ENCODE measurements at regions not wholly inside any gene's neighbourhood (a gene's known extent, or its start where the extent isn't known, plus 50 kb on each side); places are given as distances from the start of the nearest gene placed in this dataset.

DNA sequence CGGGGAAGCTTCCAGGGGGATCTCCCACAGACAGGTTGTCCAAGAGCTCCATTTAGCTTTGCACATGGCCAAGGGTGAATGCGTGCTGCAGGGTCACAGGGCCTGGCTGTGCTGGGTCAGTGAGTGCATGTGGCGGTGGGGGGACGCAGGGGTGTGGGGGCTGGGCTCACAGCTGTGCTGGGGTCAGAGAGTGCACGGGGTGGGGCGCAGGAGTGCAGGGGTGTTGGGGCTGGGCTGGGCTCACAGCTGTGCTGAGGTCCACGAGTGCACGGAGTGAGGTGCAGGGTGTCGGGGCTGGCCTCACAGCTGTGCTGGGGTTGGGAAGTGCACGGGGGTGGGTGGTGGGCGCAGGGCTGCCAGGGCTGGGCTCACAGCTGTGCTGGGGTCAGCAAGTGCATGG lies 557.7 kb downstream of the BRD1 start:
- WGBS, 2 donors: 0 to 8% methylated on average over 3 to 4 of the region's 11 CpGs
- Histone ChIP-seq H3K36me3 (no peaks in the 10 kb centered on the region), H3K27me3 (peaks cover 0 to 72% (median 0%) of the 10 kb centered on the region in 4 donors), H3K27ac (no peak overlapping the region), H3K4me3 (no peak overlapping the region), H3K4me1 (no peaks in the 10 kb centered on the region), H3K9me3 (no peaks in the 10 kb centered on the region)
- no peak for DNase-seq
- intact Hi-C loops (cut with DNase I): no loop called here
- no peak for TF ChIP-seq POLR2A (IDR thresholded peaks at IDR 0.05)
- TF ChIP-seq, protein P1, sequence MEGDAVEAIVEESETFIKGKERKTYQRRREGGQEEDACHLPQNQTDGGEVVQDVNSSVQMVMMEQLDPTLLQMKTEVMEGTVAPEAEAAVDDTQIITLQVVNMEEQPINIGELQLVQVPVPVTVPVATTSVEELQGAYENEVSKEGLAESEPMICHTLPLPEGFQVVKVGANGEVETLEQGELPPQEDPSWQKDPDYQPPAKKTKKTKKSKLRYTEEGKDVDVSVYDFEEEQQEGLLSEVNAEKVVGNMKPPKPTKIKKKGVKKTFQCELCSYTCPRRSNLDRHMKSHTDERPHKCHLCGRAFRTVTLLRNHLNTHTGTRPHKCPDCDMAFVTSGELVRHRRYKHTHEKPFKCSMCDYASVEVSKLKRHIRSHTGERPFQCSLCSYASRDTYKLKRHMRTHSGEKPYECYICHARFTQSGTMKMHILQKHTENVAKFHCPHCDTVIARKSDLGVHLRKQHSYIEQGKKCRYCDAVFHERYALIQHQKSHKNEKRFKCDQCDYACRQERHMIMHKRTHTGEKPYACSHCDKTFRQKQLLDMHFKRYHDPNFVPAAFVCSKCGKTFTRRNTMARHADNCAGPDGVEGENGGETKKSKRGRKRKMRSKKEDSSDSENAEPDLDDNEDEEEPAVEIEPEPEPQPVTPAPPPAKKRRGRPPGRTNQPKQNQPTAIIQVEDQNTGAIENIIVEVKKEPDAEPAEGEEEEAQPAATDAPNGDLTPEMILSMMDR (IDR thresholded peaks at IDR 0.05): no peak

GRCh38 chr22:49269371-49269770 lies 558.3 kb downstream of the BRD1 start:
- no peak overlapping the region for H3K4me3 ChIP-seq
- H3K27ac ChIP-seq: no peak overlapping the region
- intact Hi-C loops (cut with DNase I): no loop called here
- no peak for DNase-seq
- no peaks in the 10 kb centered on the region for H3K4me1 ChIP-seq
- no peaks in the 10 kb centered on the region for H3K9me3 ChIP-seq
- TF ChIP-seq, protein P1 (IDR thresholded peaks at IDR 0.05): no peak
- 2 to 20% methylated on average over 4 to 5 of the region's 6 CpGs for WGBS, 2 donors
- H3K36me3 ChIP-seq: no peaks in the 10 kb centered on the region
- H3K27me3 ChIP-seq: peaks cover 0 to 76% (median 0%) of the 10 kb centered on the region in 4 donors

GRCh38 chr22:49268924-49269323 lies 558.7 kb downstream of the BRD1 start:
- Histone ChIP-seq H3K27ac (no peak overlapping the region), H3K4me1 (no peaks in the 10 kb centered on the region), H3K27me3 (peaks cover 0 to 76% (median 0%) of the 10 kb centered on the region in 4 donors), H3K4me3 (no peak overlapping the region), H3K9me3 (no peaks in the 10 kb centered on the region), H3K36me3 (no peaks in the 10 kb centered on the region)
- WGBS, 2 donors: 31 to 52% methylated on average over 4 of the region's 4 CpGs
- no peak for TF ChIP-seq POLR2A (IDR thresholded peaks at IDR 0.05)
- TF ChIP-seq, protein P1 (IDR thresholded peaks at IDR 0.05): no peak
- no peak for DNase-seq
- intact Hi-C loops (cut with DNase I): no loop called here

DNA sequence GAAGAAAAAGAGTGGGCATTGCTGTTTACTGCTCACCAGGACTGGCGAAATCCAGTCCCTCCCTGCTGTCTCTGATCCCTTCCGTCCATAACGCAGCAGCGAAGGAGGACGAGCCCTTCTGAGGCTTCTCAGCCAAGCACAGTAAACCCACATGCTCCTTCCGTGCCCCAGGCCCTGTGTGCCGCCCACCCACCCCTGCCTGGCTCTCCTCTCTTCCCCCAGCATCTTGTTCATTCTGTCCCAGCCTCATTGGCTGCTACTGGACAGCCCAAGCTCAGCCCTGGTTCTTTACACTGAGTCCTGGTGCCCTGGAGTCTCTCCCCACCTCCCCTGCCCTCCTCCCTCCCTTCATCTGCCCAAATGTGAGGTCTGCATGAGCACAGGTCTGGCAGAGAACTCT lies 559.7 kb downstream of the BRD1 start:
- no peak for DNase-seq
- TF ChIP-seq, protein P1 (IDR thresholded peaks at IDR 0.05): no peak
- no peak for TF ChIP-seq POLR2A (IDR thresholded peaks at IDR 0.05)
- intact Hi-C loops (cut with DNase I): no loop called here
- Histone ChIP-seq H3K27ac (no peak overlapping the region), H3K9me3 (no peaks in the 10 kb centered on the region), H3K36me3 (no peaks in the 10 kb centered on the region), H3K27me3 (peaks cover 0 to 73% (median 0%) of the 10 kb centered on the region in 4 donors), H3K4me1 (no peaks in the 10 kb centered on the region), H3K4me3 (no peak overlapping the region)
- WGBS, 2 donors: 32 to 39% methylated on average over 6 to 7 of the region's 7 CpGs

DNA sequence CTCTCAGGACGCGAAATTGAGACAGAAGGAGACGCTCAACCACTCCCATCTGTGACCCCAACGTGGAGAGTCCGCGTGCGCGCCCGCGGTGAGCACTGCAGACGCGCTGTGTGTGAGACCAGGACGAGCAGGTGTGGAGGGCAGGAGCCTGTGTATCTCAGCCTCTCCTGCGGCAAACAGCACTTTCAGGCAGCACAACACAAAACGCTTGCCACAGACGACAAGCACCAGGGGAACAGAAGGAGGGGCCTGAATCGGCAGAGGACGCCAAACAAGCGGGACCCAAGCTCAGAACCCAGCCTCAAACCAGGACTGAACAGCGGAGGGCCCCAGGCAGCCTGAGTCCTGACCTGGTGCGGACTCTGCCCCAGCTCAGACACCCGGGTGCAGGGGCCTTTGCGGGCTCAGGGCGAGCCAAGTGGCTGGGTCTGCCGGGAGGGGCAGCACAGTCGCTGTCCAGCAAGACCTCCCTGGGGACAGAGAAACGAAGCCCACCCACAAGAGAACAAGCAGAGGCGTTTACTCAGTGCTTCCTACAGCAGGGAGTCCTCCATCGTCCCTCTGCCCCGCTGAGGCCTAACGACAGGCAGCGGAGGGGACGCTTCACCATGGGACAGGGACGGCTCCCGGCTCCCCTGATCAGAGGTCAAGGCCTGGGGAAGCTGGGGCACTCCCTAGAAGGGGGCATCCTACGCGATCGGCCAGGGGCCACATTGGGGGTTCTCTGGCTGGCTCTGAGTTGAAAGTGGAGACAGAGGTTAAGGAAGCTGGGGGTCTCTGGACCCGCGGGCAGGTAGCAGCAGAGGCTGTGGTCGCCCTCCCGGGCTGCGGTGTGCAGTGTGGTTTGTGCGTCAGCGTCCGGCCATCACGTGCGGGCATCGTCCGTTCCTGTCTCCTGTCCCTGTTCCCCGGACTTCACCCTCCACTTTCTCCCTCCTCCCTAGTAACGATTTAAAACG lies 560.8 kb downstream of the BRD1 start:
- no peak for TF ChIP-seq POLR2A (IDR thresholded peaks at IDR 0.05)
- TF ChIP-seq, protein P1 (IDR thresholded peaks at IDR 0.05): no peak
- DNase-seq: no peak
- no peaks in the 10 kb centered on the region for H3K9me3 ChIP-seq
- H3K36me3 ChIP-seq: no peaks in the 10 kb centered on the region
- peaks cover 0 to 62% (median 0%) of the 10 kb centered on the region in 4 donors for H3K27me3 ChIP-seq
- no peak overlapping the region for H3K4me3 ChIP-seq
- H3K27ac ChIP-seq: no peak overlapping the region
- no peaks in the 10 kb centered on the region for H3K4me1 ChIP-seq
- intact Hi-C loops (cut with DNase I): no loop called here
- WGBS, 2 donors: 64 to 69% methylated on average over 16 to 23 of the region's 53 CpGs

Measured in esophagus squamous epithelium (tissue), 5 donors.